Central memory CD8-positive, alpha-beta T cell (primary cell): ENCODE measurements at regions not wholly inside any gene's neighbourhood (a gene's known extent, or its start where the extent isn't known, plus 50 kb on each side); places are given as distances from the start of the nearest gene placed in this dataset.

Experiments used
- ATAC-seq: fragments of 150-1000 bp; cut with Tn5 transposase; replicated peaks from 2 replicates; pipeline ENCODE4 v1.10.0; 2022; ENCODE audit warnings: mild to moderate bottlenecking, moderate FRiP score, moderate number of reproducible peaks; ENCODE audit not compliant: poor library complexity, severe bottlenecking; ENCODE audit errors: extremely low read depth
- DNase-seq, 2 donors: peaks; one replicate each; pipeline ENCODE4 v3.0.0; 2021; ENCODE audit warnings: low spot score in 2 of 2
- H3K27ac Mint-ChIP-seq: one replicate; pipeline ENCODE4 v1.8.0; 2022; ENCODE audit warnings: low read depth, mild to moderate bottlenecking, moderate library complexity, mixed read lengths
- H3K27me3 Mint-ChIP-seq: one replicate; pipeline ENCODE4 v1.8.0; 2022; ENCODE audit warnings: mixed read lengths
- H3K36me3 Mint-ChIP-seq: one replicate; pipeline ENCODE4 v1.8.0; 2022; ENCODE audit warnings: mild to moderate bottlenecking, moderate library complexity, mixed read lengths; ENCODE audit not compliant: insufficient read depth
- H3K4me1 Mint-ChIP-seq: one replicate; pipeline ENCODE4 v1.8.0; 2022; ENCODE audit warnings: mixed read lengths
- H3K4me3 Mint-ChIP-seq: one replicate; pipeline ENCODE4 v1.8.0; 2022; ENCODE audit warnings: mild to moderate bottlenecking, moderate library complexity, mixed read lengths
- H3K9me3 Mint-ChIP-seq: one replicate; pipeline ENCODE4 v1.8.0; 2022; ENCODE audit warnings: mixed read lengths

DNA sequence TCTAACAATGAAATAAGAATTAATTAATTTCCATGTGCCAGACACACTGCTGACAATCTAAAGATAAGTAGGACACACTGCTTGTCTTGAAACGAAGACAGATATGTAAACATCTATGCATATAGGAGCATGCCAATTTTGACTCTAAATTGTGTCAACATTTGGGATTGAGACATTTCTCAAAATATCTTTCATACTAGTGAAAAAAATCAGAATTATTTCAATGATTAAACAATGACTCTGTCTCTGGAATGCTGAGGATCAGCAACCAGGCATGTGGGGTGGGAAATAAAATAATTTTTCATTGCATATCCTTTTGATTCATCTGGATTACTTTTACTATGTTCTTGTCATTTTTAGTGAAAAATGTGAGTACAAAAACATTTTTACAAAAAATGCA, 262.6 kb upstream of the SYT4 start:
- no peak overlapping the region for H3K27ac Mint-ChIP-seq
- H3K4me3 Mint-ChIP-seq, result no peak overlapping the region
- peaks cover 9% of the 10 kb centered on the region for H3K9me3 Mint-ChIP-seq
- H3K4me1 Mint-ChIP-seq, result no peaks in the 10 kb centered on the region
- no peak for DNase-seq
- no peaks in the 10 kb centered on the region for H3K27me3 Mint-ChIP-seq
- H3K36me3 Mint-ChIP-seq, result no peaks in the 10 kb centered on the region
- ATAC-seq, result no peak

DNA sequence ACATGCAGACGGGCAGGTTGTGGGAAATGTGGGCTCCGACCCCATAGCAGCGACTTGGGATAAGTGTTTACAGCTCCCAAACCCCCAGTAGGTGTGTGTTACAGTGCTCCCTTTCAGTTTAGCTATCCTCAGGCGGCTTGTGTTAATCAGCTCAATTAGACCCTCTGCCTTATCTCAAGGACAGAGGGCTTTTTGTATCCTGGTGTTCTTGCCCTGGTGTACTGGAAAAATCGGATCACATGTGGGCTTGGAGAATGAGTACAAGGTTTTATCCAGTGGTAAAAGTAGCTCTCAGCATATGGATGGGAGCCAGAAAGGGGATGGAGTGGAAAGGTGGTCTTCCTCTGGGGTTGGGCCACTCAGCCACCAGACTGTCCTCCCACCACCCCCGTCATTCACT, 264.7 kb upstream of the SYT4 start:
- no peaks in the 10 kb centered on the region for H3K36me3 Mint-ChIP-seq
- ATAC-seq (no peak), DNase-seq (no peak)
- H3K9me3 Mint-ChIP-seq, result no peaks in the 10 kb centered on the region
- no peaks in the 10 kb centered on the region for H3K27me3 Mint-ChIP-seq
- no peak overlapping the region for H3K4me3 Mint-ChIP-seq
- no peak overlapping the region for H3K27ac Mint-ChIP-seq
- no peaks in the 10 kb centered on the region for H3K4me1 Mint-ChIP-seq

DNA sequence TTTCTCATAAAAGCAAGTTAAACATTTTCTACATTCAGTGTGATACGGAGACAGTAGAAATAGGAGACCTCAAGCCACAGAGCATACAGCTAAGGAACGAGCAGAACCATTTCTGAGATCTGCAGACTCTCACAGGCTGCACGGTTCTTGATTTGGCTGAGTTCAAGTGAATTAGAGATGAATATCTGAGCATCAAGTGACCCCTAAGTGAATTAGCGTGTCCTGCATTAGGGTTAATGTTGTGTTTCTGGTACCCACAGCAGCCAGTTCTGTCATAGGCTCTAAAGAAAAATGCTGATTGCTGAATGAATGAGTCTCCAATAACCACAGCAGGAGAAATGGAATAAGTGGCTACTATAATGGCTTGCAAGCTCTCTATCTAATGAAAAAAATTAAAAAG, 265.9 kb upstream of the SYT4 start:
- Mint-ChIP-seq H3K27ac (no peak overlapping the region), H3K36me3 (no peaks in the 10 kb centered on the region), H3K9me3 (no peaks in the 10 kb centered on the region), H3K4me3 (no peak overlapping the region), H3K27me3 (no peaks in the 10 kb centered on the region), H3K4me1 (no peaks in the 10 kb centered on the region)
- DNase-seq, result no peak
- no peak for ATAC-seq

DNA sequence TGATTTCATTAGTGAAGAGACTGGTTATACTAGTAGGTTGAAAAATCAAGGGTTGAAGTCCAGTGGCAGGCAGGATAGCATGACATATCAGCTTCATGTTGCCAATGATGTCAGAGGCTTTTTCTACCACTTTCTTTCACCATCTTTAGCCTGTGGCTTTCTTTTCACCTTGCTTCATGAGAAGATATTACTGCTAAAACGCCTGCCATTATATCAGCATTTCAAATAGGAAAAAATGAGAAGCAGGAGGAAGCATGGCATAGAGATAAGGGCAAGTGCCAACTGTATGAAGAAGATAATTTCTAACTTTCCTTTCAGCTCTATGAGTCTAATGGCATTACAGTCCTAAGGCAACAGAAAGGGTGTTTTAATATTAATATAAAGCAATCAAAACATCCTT, 270.2 kb upstream of the SYT4 start:
- Mint-ChIP-seq H3K27ac (no peak overlapping the region), H3K4me1 (no peaks in the 10 kb centered on the region)

DNA sequence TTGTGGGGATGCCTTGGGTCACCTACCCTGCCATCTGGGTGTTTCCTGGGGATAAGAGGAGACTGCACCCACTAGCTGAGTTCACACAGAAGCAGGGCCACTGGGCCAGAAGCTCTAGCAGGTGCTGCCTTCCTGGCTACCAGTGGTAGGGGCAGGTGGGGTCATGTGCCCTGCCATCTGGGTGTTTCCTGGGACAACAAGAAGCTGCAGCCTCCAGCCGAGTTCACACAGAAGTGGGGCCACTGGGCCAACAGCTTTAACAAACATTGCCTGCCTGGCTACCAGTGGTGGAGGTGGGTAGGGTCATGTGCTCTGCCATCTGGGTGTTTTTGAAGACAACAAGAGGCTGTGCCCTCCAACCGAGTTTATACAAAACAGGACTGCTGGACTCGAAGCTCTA, 282.2 kb upstream of the SYT4 start:
- Mint-ChIP-seq H3K4me1 (no peaks in the 10 kb centered on the region), H3K36me3 (no peaks in the 10 kb centered on the region), H3K27me3 (no peaks in the 10 kb centered on the region)

More for the DNA sequence above, 270.2 kb upstream of the SYT4 start:
- no peaks in the 10 kb centered on the region for H3K27me3 Mint-ChIP-seq
- ATAC-seq, result no peak
- no peaks in the 10 kb centered on the region for H3K36me3 Mint-ChIP-seq
- DNase-seq, result no peak
- H3K9me3 Mint-ChIP-seq, result peaks cover 4% of the 10 kb centered on the region
- no peak overlapping the region for H3K4me3 Mint-ChIP-seq

DNA sequence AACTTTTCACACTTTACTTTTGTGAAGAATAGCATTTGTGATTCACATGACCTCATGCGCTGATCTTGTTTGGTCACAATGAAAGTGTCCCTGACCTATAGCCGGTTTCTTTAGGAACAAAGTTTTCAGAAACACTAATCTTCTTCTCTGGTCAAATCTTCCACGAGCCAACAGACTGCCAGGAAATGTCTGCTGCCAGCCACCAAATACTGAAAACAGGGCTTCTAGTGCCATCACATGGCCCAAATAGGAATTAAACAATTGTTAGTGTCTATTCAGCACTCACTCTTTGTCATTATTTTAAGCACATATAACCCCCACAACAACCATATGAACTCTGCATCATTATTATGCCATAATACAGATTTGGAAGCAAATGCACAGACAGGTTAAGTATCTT, 286.5 kb upstream of the SYT4 start:
- DNase-seq (no peak), ATAC-seq (no peak)
- H3K27ac Mint-ChIP-seq, result no peak overlapping the region
- no peaks in the 10 kb centered on the region for H3K36me3 Mint-ChIP-seq
- H3K9me3 Mint-ChIP-seq, result peaks cover 5% of the 10 kb centered on the region
- no peak overlapping the region for H3K4me3 Mint-ChIP-seq
- H3K27me3 Mint-ChIP-seq, result no peaks in the 10 kb centered on the region
- no peaks in the 10 kb centered on the region for H3K4me1 Mint-ChIP-seq

More for the DNA sequence above, 282.2 kb upstream of the SYT4 start:
- H3K4me3 Mint-ChIP-seq, result no peak overlapping the region
- peaks cover 9% of the 10 kb centered on the region for H3K9me3 Mint-ChIP-seq
- H3K27ac Mint-ChIP-seq, result no peak overlapping the region
- ATAC-seq (no peak), DNase-seq (no peak)

DNA sequence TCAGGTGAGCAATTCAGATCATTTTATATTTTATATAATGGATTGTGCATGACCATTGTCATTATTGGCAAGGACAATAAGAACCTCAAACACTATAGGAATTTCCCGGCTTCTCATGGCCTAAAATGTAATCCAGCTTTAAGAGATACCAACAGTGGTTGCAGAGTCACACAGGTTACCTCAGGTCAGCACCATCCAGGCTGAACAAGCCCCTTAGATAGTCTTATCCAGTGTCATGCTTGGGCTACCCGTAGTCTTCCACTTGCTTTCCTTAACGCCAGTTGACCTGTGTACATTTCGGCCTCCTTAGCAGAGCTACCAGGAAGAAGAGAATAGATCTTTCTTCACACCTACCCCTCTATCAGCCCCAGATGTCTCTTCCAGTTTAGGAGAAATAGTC, 293.3 kb upstream of the SYT4 start:
- Mint-ChIP-seq H3K27ac (no peak overlapping the region), H3K4me3 (no peak overlapping the region), H3K9me3 (no peaks in the 10 kb centered on the region)

DNA sequence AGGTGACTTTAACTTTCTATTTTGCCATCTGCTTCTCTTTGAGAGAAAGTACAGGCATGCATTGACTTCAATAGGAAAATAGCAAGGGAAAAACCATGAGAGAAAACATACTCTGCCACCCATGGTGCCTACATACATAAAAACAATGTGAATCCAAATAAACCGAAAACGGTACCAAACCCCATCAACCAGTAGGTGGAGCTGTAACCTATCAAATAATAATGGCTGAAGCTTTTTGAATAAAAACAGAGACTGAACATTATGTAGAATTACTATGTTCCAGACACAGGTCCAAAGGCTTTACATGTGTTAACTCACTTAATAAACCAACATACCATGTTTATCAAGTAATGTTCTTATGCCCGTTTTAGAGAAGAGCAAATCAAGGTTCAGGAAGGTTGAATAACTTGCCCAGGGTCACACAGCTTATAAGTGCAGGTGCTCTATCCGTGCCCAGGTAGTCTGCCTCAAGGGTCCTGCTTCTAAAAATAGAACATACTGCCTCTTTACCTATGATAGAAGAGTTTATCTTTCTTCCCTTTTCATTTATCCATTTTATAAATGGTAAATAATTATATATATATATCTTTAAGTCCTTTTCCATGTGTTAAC, 293.9 kb upstream of the SYT4 start:
- DNase-seq (no peak), ATAC-seq (no peak)
- peaks cover 1% of the 10 kb centered on the region for H3K36me3 Mint-ChIP-seq
- no peak overlapping the region for H3K4me3 Mint-ChIP-seq
- no peaks in the 10 kb centered on the region for H3K4me1 Mint-ChIP-seq
- H3K27me3 Mint-ChIP-seq, result no peaks in the 10 kb centered on the region
- H3K9me3 Mint-ChIP-seq, result no peaks in the 10 kb centered on the region
- no peak overlapping the region for H3K27ac Mint-ChIP-seq

More for the DNA sequence above, 293.3 kb upstream of the SYT4 start:
- DNase-seq (no peak), ATAC-seq (no peak)
- Mint-ChIP-seq H3K27me3 (no peaks in the 10 kb centered on the region), H3K4me1 (no peaks in the 10 kb centered on the region), H3K36me3 (peaks cover 1% of the 10 kb centered on the region)

DNA sequence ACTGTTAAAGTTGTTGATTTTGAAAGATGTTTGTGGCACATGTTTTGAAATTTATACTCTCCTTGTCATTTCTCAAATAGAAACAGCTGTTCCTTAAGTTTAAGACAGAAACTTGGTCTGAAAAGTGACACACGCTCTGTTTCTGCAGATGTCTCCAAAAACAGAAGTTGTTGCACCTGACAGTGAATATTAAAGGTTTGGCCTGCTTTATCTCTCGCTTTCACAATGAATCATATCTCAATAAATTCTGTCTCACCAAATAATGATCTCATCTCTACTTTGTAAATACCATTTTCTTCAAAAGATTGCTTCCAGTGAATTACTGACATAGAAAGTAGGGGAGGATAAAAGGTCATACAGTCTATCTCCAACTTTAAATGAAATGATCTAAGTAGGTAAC, 294.9 kb upstream of the SYT4 start:
- ATAC-seq, result no peak
- no peak for DNase-seq
- no peak overlapping the region for H3K4me3 Mint-ChIP-seq

DNA sequence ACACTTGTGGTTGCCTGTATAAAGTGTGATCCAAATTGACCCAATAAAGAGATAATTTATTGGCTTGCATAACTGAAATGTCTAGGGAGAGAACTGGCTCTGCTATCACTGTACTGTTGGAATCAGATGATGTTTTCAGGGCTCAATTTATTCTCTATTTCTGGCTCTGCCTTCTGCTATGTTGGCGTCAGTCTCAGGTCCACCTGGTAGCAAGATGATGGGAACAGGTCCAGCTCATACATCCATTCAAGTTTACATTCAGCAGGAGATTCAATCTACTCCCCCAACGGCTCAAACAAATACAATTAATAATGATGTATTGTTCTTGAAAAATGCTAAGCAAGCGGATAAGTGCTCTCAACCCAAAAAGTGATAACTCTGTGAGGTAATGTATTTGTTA, 297.7 kb upstream of the SYT4 start:
- H3K27me3 Mint-ChIP-seq, result no peaks in the 10 kb centered on the region
- H3K9me3 Mint-ChIP-seq, result peaks cover 5% of the 10 kb centered on the region
- DNase-seq (no peak), ATAC-seq (no peak)
- H3K27ac Mint-ChIP-seq, result no peak overlapping the region
- no peaks in the 10 kb centered on the region for H3K4me1 Mint-ChIP-seq
- peaks cover 1% of the 10 kb centered on the region for H3K36me3 Mint-ChIP-seq
- no peak overlapping the region for H3K4me3 Mint-ChIP-seq

More for the DNA sequence above, 294.9 kb upstream of the SYT4 start:
- no peaks in the 10 kb centered on the region for H3K27me3 Mint-ChIP-seq
- peaks cover under 1% of the 10 kb centered on the region for H3K9me3 Mint-ChIP-seq
- no peaks in the 10 kb centered on the region for H3K4me1 Mint-ChIP-seq
- no peak overlapping the region for H3K27ac Mint-ChIP-seq
- peaks cover 1% of the 10 kb centered on the region for H3K36me3 Mint-ChIP-seq

DNA sequence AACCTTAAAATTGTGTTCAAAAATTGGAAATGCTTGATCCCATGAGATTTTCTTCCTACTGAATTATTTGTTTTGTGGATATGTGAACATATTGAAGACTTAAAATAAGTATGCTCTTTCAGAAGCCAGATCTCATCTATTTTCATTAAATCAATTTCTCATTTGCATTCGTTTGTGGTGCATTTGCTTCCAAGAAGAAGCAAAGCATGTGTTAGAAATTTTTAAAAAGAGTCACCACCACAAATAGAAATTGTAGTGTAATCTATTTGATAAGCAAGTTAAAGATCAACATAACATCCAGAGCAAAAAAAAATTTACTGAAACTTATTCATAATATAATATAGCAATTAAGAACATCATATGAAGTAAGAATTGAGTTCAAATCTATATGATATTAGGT, 300.9 kb upstream of the SYT4 start:
- Mint-ChIP-seq H3K27me3 (no peaks in the 10 kb centered on the region), H3K4me3 (no peak overlapping the region), H3K36me3 (peaks cover 1% of the 10 kb centered on the region), H3K4me1 (no peaks in the 10 kb centered on the region), H3K9me3 (peaks cover 5% of the 10 kb centered on the region), H3K27ac (no peak overlapping the region)
- no peak for ATAC-seq
- no peak for DNase-seq

DNA sequence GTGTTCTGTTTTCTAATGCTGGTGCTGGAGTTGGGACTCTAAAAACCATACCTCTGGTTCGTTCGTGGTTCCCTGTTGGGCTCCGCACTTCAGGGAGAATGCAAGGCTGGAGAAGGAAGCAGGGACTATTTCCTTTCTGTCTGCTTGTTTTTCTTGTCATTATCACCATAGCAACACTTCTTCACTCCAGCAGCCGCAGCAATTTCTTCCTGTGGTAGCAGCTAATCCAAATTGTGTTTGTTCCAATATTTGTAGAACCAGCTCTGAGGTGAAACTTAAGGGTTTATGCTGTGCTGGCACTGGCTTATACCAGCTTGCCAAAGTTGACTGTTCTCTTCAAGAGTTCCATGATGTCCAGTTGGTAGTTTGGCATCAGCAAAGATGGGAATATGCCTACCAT, 301.4 kb upstream of the SYT4 start:
- Mint-ChIP-seq H3K4me1 (no peaks in the 10 kb centered on the region), H3K36me3 (peaks cover 1% of the 10 kb centered on the region), H3K27me3 (no peaks in the 10 kb centered on the region), H3K4me3 (no peak overlapping the region), H3K27ac (no peak overlapping the region), H3K9me3 (peaks cover 5% of the 10 kb centered on the region)
- DNase-seq (no peak), ATAC-seq (no peak)

DNA sequence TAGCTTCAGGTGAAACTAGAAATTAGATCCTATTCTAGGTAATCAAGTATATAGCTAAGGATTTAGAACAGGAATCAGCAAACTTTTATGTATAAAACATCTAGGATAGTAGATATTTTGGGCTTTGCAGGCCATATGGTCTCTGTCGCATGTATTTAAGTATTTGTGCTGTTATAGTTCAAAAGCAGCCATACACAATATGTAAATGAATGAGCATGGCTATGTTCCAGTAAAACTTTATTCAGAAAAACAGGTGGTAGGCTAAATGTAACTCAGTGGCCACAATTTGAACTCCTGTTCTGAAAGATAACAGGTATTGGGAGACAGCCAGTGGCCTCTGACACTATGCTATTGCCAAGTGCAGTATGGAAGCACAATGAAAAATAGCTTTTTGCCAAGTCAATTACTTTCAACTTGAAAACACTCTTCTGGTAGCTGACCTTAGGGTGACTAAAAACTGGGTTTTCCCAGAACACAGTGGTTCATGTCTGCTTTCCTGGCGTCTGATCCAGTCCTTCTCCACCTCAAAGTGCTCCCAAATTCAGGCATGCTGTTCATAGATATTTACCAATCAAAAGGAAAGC, 304.7 kb upstream of the SYT4 start:
- H3K36me3 Mint-ChIP-seq, result no peaks in the 10 kb centered on the region
- H3K4me3 Mint-ChIP-seq, result no peak overlapping the region
- no peak for ATAC-seq

More for the DNA sequence above, 304.7 kb upstream of the SYT4 start:
- H3K27me3 Mint-ChIP-seq, result no peaks in the 10 kb centered on the region
- no peak overlapping the region for H3K27ac Mint-ChIP-seq
- no peaks in the 10 kb centered on the region for H3K4me1 Mint-ChIP-seq
- peaks cover 5% of the 10 kb centered on the region for H3K9me3 Mint-ChIP-seq
- no peak for DNase-seq
